ENCODE measurements at regions not wholly inside any gene's neighbourhood (a gene's known extent, or its start where the extent isn't known, plus 50 kb on each side); places are given as distances from the start of the nearest gene placed in this dataset.
"Not testable (repeated sequence)": the region's sequence is repeated elsewhere in the genome, so short reads cannot be mapped to it uniquely, and the experiment has no call there.

DNA sequence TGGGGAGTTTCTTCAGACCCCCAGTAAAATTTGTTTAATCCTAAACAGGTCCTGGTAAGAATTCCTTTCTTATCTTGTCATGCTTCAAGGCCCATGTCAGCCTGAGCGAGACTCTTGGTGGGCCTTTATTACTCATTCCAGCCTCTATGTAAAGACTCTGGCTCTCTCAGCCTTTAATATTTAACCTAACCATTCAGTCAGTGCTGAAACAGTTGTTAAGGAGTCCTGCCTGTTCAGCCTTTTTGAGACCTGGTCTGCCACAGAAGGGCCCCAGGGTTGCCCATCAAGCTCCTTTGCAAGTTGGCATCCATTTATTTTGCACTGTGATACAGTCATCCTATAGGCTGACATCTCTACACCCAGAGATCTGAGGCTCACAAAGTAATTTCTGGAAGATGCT, 107.7 kb upstream of the VANGL1 start:
- TF ChIP-seq, protein P1, sequence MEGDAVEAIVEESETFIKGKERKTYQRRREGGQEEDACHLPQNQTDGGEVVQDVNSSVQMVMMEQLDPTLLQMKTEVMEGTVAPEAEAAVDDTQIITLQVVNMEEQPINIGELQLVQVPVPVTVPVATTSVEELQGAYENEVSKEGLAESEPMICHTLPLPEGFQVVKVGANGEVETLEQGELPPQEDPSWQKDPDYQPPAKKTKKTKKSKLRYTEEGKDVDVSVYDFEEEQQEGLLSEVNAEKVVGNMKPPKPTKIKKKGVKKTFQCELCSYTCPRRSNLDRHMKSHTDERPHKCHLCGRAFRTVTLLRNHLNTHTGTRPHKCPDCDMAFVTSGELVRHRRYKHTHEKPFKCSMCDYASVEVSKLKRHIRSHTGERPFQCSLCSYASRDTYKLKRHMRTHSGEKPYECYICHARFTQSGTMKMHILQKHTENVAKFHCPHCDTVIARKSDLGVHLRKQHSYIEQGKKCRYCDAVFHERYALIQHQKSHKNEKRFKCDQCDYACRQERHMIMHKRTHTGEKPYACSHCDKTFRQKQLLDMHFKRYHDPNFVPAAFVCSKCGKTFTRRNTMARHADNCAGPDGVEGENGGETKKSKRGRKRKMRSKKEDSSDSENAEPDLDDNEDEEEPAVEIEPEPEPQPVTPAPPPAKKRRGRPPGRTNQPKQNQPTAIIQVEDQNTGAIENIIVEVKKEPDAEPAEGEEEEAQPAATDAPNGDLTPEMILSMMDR (IDR thresholded peaks at IDR 0.05): no peak
- Histone ChIP-seq H3K27me3 (no peaks in the 10 kb centered on the region), H3K4me1 (peaks cover 0 to 12% of the 10 kb centered on the region in 2 donors), H3K9me3 (peaks cover 0 to 12% of the 10 kb centered on the region in 2 donors), H3K27ac (no peak overlapping the region), H3K36me3 (no peaks in the 10 kb centered on the region), H3K4me3 (no peak overlapping the region)
- DNase-seq (ENCODE audit: low spot score): no peak

DNA sequence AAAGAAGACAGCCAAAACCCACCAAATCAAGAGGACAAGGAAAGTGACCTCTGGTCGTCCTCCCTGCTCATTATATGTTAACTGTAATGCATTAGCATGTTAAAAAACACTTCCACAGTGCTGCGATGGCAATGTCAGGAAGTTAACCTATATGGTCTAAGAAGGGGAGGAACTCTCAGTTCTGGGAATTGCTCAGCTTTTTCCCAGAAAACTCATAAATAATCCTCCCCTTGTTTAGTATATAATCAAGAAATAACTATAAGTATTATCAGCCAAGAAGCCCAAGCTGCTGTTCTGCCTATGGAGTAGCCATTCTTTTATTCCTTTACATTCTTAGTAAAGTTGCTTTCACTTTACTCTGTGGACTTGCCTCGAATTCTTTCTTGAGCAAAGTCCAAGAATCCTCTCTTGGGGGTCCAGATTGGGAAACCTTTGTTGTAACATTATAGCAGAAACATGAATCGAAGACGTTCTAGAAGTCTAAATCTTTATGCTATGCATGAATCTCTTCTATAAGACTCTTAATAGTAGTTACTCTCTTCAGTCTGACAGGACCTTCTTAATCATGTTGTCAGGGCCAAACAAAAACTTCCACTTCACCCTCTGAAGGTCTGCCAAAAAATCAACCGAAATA, 110.0 kb upstream of the VANGL1 start:
- H3K27ac ChIP-seq: no peak overlapping the region
- peaks cover 0 to 12% of the 10 kb centered on the region in 2 donors for H3K9me3 ChIP-seq
- H3K27me3 ChIP-seq: no peaks in the 10 kb centered on the region
- DNase-seq (ENCODE audit: low spot score): no peak
- no peaks in the 10 kb centered on the region for H3K36me3 ChIP-seq
- TF ChIP-seq, protein P1 (IDR thresholded peaks at IDR 0.05): no peak
- H3K4me1 ChIP-seq: peaks cover 0 to 12% of the 10 kb centered on the region in 2 donors
- no peak overlapping the region for H3K4me3 ChIP-seq

GRCh38 chr1:115530407-115530806, 111.4 kb upstream of the VANGL1 start:
- Histone ChIP-seq H3K36me3 (no peaks in the 10 kb centered on the region), H3K27ac (peak overlapping the region in 1 of 2 donors; percentile 48), H3K27me3 (no peaks in the 10 kb centered on the region), H3K4me1 (peaks cover 0 to 12% of the 10 kb centered on the region in 2 donors), H3K9me3 (peaks cover 0 to 12% of the 10 kb centered on the region in 2 donors), H3K4me3 (no peak overlapping the region)
- no peak for DNase-seq (ENCODE audit: low spot score)
- TF ChIP-seq, protein P1 (IDR thresholded peaks at IDR 0.05): no peak

DNA sequence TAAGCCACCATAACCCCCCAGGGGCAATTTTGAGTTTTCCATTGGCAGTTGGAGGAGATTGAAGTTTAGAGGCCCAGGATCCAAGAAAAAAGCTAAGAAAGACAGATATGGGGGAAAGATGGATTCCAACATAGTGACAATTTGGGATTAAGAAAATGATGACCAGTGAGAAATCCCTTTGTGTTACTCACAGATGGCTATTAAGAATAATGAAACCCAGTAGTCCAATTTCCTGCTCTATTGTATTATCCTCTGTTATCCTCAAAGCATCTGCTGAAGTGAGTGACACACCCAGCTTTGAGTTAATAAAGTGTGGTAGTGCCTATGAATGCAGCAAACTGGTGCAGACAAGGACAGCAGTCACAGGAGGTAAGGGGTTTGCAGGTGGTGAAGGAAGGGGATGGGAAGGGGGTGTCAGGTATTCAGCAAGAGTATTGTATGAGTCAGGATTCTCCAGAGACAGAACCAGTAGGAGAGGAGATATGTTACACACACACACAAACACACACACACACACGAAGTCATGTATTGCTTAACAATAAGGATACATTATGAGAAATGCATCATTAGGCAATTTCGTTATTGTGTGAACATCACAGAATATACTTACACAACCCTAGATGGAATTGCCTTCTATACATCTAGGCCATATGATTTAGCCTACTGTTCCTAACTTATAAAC, 112.4 kb upstream of the VANGL1 start:
- no peaks in the 10 kb centered on the region for H3K27me3 ChIP-seq
- no peak overlapping the region for H3K4me3 ChIP-seq
- DNase-seq (ENCODE audit: low spot score): no peak
- H3K9me3 ChIP-seq: peaks cover 0 to 3% of the 10 kb centered on the region in 2 donors
- no peak overlapping the region for H3K27ac ChIP-seq
- H3K36me3 ChIP-seq: no peaks in the 10 kb centered on the region
- H3K4me1 ChIP-seq: peaks cover 0 to 12% of the 10 kb centered on the region in 2 donors
- TF ChIP-seq, protein P1 (IDR thresholded peaks at IDR 0.05): no peak

- not testable (repeated sequence) for H3K27me3 ChIP-seq; H3K27ac ChIP-seq; H3K4me3 ChIP-seq; H3K9me3 ChIP-seq; H3K36me3 ChIP-seq; DNase-seq (ENCODE audit: low spot score)
- H3K4me1 ChIP-seq: peaks cover 0 to 12% of the 10 kb centered on the region in 2 donors
Measured at GRCh38 chr1:115528336-115528735, 113.4 kb upstream of the VANGL1 start.

GRCh38 chr1:115527746-115528145, 114.0 kb upstream of the VANGL1 start:
- no peaks in the 10 kb centered on the region for H3K36me3 ChIP-seq
- H3K9me3 ChIP-seq: no peaks in the 10 kb centered on the region
- no peaks in the 10 kb centered on the region for H3K27me3 ChIP-seq
- no peak overlapping the region for H3K4me3 ChIP-seq
- peaks cover 0 to 12% of the 10 kb centered on the region in 2 donors for H3K4me1 ChIP-seq
- no peak for DNase-seq (ENCODE audit: low spot score)
- H3K27ac ChIP-seq: no peak overlapping the region
- TF ChIP-seq, protein P1 (IDR thresholded peaks at IDR 0.05): no peak
